DMS153 treated with DMSO at 0.1 percent for 48 hours (cell line): ENCODE measurements at regions not wholly inside any gene's neighbourhood (a gene's known extent, or its start where the extent isn't known, plus 50 kb on each side); places are given as distances from the start of the nearest gene placed in this dataset.

Experiments used
- DNase-seq: peaks from one replicate; lab custom pipeline; 2025; ENCODE audit not compliant: unreplicated experiment; lab: John Stamatoyannopoulos, UW

DNA sequence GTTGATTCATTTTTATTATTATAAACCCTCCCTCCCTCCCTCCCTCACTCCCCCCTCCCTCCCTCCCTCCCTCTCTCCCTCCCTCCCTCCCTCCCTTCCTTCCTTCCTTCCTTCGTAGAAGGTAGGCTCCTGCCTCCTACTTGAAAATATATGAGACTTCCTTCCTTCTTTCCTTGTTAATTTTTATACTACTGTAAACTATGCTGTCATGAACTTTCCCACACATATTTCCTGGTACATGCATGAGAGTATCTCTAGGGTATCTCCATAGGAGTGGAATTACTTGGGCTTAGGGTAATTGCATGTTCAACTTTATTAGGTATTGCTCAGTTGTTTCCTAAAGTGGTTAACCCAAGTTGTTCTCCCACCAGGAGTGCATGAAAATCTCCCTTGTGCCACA, 330.6 kb downstream of the KCNRG start:
- no peak for DNase-seq

DNA sequence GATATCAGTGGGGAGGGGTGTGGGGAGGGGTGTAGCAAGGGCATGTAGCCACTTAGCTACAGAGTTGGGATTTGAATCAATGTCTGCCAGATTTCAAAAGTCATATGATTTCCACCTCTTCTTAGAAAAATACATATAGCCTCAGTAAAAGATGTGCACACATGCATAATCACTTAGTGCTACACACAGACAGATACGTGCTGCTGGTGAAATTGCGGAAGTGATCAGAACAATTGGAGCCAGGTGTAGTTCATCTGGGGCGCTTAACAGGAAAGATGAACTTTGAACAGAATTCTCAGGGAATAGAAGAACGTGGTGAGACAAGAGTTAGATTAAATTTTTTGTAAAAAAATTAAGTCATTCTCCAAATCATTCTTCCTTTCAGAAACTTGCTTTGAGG, 333.1 kb downstream of the KCNRG start:
- DNase-seq, result no peak

DNA sequence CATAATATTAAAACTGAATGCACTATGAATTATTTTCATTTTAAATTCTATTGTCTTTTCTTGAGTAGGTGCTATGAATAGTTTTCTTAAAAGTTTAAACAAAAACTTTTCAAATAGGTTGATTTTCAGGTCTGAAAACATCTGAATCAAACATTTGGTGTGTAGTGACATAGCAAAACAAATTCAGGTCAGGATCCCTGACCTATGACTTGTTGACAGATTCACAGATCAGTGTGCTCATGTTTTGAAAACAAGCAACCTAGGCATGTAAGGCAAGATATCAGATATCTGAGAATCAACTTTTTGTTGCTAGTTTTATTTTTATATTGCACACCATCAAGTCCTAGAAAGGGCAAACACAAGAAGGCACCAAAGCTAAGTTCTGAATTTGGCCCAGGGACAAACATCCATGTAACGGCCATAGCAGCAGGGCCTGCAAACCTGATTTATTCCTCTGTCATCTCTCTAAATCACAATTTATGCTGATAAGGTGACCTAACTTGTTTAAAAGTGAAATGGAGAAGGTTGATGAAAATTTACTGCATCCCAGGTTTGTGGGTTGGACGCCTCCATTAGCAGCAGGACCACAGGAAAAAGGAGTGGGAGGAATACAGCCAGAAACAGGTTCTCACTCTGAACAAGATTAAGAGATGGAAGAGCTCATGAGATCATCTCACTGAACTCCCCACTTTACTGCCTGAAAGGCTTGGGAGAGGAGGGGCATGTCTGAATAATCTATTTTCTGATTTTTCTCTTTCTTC, 337.7 kb downstream of the KCNRG start:
- DNase-seq, result no peak

DNA sequence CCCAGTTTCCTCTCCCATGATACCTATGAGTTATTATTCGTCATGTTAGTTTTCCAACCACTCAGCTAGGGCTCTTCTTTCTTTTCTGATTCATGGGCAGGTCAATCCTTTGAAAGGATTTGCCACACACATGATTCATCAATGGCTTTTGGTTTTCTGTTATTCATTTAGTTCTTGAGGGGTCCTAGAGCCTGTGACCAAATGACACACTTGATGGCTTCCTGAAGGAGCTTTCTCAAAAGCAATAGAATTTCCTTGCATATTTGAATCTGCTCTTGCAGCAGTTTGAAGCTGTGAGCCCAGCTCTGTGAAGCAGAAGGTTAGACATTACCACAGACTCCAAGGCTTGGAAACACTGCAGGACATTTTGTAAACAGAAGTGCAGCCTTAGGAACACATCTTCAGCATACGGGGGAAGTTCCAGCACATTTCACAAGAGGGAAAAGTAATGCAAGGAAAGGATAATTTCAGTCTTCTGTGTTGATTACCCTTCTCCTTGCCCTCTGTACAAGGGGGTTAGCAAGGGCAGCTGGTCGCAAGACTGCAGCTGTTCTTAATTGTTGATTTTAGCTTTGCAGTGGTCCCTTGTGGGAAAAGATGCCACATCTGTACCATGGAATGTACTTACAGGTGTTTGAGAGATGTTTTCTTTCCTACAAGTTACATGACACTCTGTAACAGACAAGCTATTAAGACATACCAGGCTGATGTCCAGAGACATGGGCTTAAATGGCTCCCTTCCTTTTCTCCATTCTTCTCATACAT, 338.6 kb downstream of the KCNRG start:
- no peak for DNase-seq

DNA sequence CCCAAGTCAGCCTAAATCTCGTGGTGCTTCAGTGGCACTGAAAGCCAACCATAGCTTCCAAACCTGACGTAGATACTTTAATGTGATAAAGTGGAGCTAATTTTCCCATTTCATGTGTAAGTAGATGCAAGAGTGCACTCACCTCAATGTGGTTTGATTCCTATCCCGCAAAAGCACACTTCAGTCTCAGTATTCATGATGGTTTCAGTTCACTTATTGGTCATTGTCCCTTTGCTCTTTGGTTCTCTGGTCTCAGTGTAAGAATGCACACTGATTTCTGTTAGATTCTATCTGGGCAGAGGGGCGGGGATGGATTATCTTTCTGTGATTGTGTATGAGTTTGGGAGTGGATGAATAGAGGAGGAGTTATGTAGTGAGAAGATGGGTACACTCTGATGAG, 340.6 kb downstream of the KCNRG start:
- DNase-seq, result no peak

DNA sequence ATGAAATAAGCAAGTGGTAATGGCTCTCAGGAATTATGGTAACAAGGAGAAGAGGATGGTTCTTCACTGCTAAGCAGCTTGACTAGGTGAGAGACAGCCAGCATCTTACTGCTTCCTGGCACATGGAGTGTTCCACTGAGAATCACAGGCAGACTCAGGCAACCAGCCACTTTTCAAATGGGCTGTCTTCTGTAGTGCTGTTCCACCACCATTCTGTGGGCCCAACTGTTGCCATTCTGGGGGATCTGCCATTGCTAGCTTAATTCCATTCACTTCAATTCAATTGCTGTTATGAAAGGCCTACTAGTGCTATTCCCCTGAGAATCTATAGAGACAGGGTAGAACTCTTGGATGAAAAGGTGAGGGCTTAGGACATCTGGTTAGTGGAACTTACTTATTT, 341.9 kb downstream of the KCNRG start:
- DNase-seq, result no peak

DNA sequence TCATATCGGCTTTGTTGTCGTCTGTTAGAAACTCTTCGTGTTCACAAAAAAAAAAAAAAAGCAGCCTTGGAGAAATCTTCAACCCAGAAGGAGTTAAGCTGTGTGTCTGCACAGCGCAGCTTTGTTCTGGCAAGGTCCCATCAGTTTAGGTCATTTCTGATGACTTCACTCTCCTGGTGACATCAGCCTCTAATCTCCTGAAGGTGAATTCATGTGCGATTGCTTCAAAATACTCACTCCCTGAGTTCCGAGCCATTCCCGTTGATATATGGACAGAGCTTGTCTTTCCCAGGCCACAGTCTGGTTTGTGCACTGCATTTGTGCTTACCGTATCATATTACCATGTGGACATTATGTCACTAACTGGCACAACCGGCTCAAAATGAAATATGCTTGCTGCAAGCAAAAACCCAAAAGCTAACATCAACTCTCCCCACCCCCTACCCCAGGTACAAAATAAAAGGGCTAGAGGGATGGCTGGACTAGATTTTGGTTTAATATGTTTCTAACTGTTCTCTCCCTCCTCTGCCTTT, 342.4 kb downstream of the KCNRG start:
- DNase-seq, result peak; percentile 85

DNA sequence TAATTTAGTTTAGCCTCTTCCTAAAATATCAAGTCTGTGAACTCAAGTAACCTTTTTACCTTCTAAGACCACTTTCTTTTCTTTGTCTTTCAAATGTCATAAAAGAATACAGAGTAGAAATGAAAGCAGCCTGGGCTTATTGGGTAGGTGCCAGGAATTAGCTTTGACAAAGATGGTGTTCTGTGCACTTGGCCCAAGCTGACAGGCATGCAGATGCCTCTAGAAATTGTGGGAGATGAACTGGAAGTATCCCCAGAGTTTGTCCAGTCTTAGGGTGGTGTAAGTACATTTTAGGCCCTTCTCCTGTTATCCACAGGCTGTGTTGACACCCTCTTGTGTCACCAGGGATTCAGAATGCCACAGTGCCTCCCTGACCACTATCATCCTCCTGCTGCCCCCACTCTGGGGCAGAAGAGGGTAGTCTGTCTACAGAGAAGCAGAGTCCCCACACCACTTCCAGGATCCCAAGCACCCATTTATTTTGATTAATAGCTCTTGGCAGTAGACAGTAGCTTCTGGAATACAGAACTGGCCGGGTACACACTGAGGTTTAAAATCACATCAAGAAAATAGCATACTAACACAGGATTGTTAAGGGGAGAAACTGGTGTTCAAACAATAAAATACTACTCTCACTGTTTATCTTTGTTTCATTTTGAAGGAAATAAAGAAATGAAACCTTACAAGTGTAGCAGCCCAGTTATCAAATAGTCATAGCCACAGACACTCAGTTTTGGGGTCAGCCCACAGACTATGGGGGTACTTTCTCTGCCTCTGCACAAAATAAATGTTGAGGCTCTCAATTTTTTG, 343.2 kb downstream of the KCNRG start:
- DNase-seq, result peak; percentile 20

DNA sequence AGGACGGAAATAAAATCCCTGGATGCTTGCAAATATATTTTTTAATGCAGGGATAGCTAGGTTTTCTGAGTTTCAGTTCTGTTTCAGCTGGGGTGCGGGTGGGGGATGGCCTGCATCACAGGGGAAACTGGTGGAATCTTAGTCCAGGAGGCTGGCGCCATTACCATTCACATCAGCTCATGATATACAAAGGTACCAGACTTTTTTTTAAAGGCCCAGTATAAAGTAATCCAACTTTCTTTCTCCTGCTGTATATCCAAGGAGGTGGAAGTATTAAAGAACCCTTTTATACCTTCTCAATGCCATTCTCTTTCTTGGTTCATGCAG, 343.8 kb downstream of the KCNRG start:
- no peak for DNase-seq

DNA sequence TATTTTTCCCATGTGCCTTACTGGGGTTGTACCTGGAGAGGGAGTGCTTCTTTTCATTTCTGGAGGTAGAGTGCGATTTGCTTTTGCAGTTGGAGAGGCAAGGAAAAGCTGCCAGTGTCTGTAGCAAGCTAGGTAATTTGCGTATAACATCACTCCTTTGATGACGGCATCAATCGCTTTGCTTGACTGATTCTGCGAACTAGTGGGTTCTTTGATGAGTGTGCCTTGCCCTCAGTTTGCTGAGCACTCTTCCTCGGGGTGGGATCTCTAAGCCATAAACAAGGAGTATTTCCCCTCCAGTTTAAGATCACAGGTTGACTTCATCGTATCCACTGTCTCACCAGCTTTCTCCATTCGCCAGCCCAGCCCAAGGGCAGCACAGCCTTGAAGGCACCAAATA, 344.5 kb downstream of the KCNRG start:
- DNase-seq, result no peak

DNA sequence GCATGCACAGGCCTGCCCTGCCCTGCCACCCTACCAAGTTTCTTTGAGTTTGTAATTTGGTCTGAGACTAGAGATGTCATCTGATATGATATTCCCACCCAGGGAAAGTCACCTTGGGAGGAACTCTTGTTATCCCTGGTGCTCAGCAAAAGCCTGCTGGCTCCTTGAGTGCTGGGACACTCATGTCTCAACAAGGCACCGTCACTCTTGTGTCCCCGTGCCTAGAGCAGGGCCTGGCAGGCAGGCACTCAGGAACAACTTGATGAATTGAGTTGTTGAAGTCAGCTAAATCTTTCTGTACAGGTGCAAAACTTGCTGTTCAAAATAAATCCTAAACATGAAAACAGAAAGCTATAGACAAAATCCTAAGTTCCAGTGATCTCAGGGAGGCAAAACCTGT, 345.4 kb downstream of the KCNRG start:
- DNase-seq, result no peak

DNA sequence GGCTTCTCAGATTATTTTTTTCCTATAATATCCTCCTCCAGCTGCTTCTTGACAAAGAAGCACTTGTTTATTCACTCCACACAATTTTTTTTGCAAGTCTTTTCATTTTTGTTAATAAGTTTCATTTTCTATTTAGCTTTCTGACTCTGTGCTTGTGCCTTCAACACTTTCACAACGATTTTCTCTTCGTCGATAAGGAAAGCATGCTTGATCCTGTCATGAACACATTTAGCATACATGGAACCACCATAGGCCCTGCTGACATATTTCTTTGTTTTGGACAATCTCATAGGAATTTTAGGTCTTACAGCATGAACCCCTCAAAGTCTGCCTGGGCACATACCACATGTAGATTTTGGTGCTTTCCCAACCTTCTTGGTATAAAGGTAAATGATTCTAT, 346.0 kb downstream of the KCNRG start:
- no peak for DNase-seq

DNA sequence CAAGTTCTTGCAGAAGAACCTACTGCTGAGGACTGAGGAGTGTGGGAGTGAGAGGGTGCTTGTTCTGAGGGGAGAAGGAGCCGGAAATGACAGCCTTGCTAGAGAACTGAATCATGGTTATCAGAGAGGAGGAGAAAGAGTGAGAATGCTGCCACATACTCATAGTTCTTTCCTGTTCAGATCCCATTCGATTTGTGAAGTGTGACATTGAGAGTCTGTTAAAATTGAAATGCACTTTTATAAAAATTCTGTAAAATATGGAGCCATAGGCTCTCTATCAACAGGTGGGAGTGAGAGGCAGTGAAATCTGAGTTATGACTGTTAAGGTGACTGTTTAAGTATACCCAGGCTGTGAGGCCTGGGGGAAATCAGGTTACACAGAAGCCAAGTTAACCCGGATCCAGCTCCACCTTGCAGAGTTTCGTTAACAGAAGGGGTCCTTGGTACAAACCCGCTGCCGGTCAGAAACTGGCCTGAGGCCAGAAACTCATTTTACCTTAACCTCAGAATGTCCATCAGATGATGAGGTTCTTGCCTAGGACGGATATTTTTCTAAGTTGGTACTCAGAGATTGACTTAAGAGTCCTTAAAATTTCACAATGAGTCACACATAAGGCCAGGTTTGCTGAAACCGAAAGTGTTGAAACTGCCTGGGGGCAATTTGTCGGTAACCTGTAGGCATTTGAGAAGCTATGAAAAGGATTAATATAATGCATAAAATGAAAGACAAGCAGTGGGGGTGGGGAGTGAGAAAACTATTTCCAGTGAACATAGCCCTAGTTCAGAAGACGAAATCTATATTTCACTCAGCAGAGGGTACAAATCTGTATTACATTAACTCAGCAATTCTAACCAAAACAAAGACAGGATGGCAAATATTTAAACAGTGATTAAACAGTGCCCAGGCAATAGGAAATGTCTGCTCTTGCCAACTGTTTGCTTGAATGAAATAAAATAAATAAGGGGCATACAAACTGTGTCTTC, 350.5 kb downstream of the KCNRG start:
- peak; percentile 92 for DNase-seq

DNA sequence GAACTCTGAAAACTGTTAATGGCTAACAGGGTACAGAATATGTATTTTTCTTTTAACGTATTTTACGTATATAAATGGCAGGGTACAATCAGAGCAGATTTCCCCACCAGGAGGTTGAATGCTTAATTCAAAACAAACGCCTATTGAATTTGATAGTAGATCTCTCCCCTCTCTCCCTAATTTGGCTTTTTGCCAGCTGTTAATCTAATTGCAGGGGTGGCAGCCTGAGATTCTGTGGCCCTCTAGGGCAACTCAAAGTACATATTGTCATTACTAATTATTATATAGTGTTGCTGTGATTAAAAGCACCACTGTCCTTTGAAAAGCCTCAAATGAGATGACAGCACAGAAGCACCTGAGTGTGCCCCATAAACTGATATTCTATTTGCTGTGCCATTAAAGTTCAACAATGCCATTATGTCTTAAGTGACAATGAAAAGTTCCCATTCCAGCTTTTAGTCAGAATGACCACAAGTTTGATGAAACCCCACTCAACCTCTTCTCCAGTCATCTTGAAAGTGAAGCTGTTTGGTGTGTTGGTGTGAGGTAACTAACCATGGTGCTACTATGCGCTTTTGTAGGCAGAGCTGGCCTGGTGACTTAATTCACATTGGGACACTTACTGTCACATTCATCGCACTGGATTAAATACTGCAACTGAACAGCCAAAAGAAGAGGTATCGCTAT, 351.4 kb downstream of the KCNRG start:
- peak; percentile 92 for DNase-seq

DNA sequence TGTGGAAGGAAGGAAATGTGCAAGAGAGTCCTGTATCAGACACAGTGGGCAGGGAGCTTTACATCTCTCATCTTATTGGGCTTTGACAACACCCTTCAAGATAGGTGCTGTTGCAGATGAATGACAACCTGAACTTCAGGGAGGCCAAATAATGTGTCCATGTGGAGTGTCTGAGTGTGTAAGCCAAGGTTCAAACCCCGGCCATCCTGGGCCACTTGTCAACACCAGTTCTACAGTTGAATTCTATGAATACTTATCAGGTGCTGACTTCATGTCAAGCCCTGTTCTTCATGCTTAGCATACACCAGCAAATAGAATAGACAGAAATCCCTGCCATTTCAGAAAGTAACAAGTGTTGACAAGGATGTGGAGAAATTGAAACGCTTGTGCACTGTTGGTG, 354.4 kb downstream of the KCNRG start:
- DNase-seq, result no peak

DNA sequence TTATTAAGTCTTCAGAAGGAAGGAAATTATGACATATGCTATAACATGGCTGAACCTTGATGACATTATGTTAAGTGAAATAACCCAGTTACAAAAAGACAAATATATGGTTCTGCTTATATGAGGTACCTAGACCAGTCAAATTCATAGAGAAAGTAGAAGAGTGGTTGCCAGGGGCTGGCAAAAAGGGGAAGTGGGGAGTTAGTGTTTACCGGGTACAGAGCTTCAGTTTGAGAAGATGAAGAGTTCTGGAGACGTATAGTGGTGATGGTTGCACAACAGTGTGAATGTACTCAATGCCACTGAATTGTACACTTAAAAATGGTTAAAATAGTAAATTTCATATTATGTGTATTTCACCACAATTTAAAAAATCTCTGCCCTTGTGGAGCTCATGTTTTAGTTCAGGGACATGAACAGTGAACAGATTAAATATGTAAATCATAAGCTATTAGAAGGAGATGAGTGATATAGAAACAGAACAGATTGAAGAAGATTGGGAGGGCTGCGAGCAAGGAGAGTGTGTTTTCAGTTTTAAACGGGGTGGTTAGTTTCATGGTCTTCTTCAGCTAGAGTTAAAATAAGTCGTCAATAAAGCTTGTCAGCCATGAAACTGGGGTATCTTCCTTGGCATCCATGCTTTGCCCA, 355.2 kb downstream of the KCNRG start:
- no peak for DNase-seq

DNA sequence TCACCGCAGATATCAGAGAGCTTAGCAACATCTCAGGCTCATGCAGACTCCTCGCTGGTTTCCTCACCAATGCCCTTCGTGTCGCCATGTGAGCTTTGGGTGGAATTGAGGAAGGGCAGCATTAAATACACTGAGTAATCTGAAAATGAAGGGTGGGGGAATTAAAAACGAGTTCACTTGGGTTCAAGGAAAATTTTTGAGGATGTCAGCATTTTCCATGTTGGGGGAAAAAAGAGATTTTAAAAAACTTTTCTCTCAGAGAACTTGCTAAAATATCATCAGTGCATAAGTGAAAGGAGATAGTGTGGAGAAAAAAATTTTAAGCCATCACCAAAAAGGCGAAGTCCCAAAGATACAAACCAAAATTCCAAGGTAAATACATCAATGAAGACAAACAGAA, 359.3 kb downstream of the KCNRG start:
- no peak for DNase-seq

DNA sequence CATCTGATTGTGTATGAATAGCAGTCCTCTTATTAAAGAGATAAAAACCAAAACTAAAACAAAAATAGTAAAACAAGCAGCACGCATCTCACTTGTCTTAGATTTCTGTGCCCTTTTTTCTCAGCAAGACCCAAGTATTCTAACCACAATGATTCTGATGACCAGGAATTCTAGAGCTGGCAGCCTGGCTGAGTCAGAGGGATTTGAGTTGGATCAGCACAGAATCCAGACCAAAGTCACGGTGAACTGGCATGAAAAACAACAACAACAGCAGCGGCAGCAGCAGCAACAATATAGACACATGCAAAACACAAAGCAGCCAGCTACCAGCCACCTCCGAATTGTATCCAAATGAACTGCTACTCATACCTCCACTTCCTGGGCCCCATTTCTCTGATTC, 360.5 kb downstream of the KCNRG start:
- DNase-seq, result no peak

DNA sequence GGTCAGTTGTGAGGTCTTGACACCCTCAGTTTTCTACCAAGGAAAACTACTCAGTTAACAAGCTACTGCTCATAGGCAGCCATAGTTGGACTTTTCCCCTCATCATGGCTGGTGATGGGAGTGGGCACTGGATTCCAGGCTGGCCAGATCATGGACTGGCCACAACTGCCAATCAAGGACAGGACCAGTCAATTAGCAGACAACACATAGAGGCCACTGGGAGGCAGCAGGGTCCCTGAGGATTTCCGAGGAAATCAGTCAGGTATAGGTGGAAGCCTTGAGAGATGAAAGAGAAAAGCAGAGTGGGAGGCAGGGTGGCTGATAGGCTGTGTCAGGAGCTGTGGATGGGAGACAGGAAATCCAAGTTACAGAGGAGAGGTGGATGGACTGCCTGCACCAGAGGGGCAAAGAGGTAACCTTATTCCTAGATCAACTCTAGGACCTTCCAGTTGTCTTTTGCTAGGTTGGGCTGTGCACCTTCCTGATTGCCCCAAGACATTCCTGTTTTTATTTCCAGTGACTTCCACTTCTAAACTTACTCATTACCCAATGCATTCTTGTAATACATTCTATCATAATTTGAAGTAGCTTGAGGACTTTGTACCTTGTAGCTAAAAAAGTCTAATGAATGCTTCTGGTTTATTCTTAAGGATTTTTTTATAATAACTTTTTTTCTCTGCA, 361.8 kb downstream of the KCNRG start:
- no peak for DNase-seq
